Activated naive CD4-positive, alpha-beta T cell treated with anti-CD3 and anti-CD28 coated beads, Interleukin-2, amount 50 U/mL, for 24 hours (primary cell): ENCODE measurements at regions not wholly inside any gene's neighbourhood (a gene's known extent, or its start where the extent isn't known, plus 50 kb on each side); places are given as distances from the start of the nearest gene placed in this dataset.

Source experiments
- H3K27ac Mint-ChIP-seq: one replicate; pipeline ENCODE4 v1.8.0; 2021; ENCODE audit warnings: mild to moderate bottlenecking, mixed read lengths
- H3K27me3 Mint-ChIP-seq: one replicate; pipeline ENCODE4 v1.8.0; 2021; ENCODE audit warnings: mixed read lengths
- H3K36me3 Mint-ChIP-seq: one replicate; pipeline ENCODE4 v1.8.0; 2021; ENCODE audit warnings: mixed read lengths
- H3K4me1 Mint-ChIP-seq: one replicate; pipeline ENCODE4 v1.8.0; 2021; ENCODE audit warnings: mixed read lengths
- H3K4me3 Mint-ChIP-seq: one replicate; pipeline ENCODE4 v1.8.0; 2021; ENCODE audit warnings: mild to moderate bottlenecking, mixed read lengths
- H3K9me3 Mint-ChIP-seq: one replicate; pipeline ENCODE4 v1.8.0; 2021; ENCODE audit warnings: mixed read lengths

- Mint-ChIP-seq H3K27ac (no peak overlapping the region), H3K9me3 (no peaks in the 10 kb centered on the region), H3K4me3 (no peak overlapping the region), H3K36me3 (no peaks in the 10 kb centered on the region), H3K4me1 (no peaks in the 10 kb centered on the region), H3K27me3 (no peaks in the 10 kb centered on the region)
These were observed 119.0 kb downstream of the CCT6B start for GRCh38 chr17:34842235-34842634.

GRCh38 chr17:34841467-34841866, 119.8 kb downstream of the CCT6B start:
- Mint-ChIP-seq H3K4me1 (no peaks in the 10 kb centered on the region), H3K36me3 (no peaks in the 10 kb centered on the region), H3K4me3 (no peak overlapping the region), H3K27ac (peak overlapping the region; percentile 82), H3K27me3 (no peaks in the 10 kb centered on the region), H3K9me3 (no peaks in the 10 kb centered on the region)

GRCh38 chr17:34840750-34841149, 120.5 kb downstream of the CCT6B start:
- no peaks in the 10 kb centered on the region for H3K27me3 Mint-ChIP-seq
- H3K27ac Mint-ChIP-seq = peak overlapping the region; percentile 78

GRCh38 chr17:34837876-34838478, 123.3 kb downstream of the CCT6B start:
- no peaks in the 10 kb centered on the region for H3K27me3 Mint-ChIP-seq
- no peak overlapping the region for H3K27ac Mint-ChIP-seq
- no peaks in the 10 kb centered on the region for H3K4me1 Mint-ChIP-seq
- H3K9me3 Mint-ChIP-seq = no peaks in the 10 kb centered on the region
- no peaks in the 10 kb centered on the region for H3K36me3 Mint-ChIP-seq
- no peak overlapping the region for H3K4me3 Mint-ChIP-seq

More at GRCh38 chr17:34840750-34841149, 120.5 kb downstream of the CCT6B start:
- Mint-ChIP-seq H3K4me3 (peak overlapping the region; percentile 11), H3K36me3 (no peaks in the 10 kb centered on the region), H3K4me1 (no peaks in the 10 kb centered on the region), H3K9me3 (no peaks in the 10 kb centered on the region)

- Mint-ChIP-seq H3K4me3 (no peak overlapping the region), H3K9me3 (no peaks in the 10 kb centered on the region), H3K4me1 (peaks cover 9% of the 10 kb centered on the region), H3K27me3 (no peaks in the 10 kb centered on the region), H3K36me3 (no peaks in the 10 kb centered on the region), H3K27ac (no peak overlapping the region)
These were observed 128.9 kb downstream of the CCT6B start for GRCh38 chr17:34832376-34832775.

- Mint-ChIP-seq H3K27me3 (no peaks in the 10 kb centered on the region), H3K9me3 (no peaks in the 10 kb centered on the region), H3K36me3 (no peaks in the 10 kb centered on the region), H3K27ac (no peak overlapping the region), H3K4me1 (peaks cover 9% of the 10 kb centered on the region), H3K4me3 (no peak overlapping the region)
These were observed 134.3 kb downstream of the CCT6B start for GRCh38 chr17:34827008-34827407.

- H3K9me3 Mint-ChIP-seq = no peaks in the 10 kb centered on the region
- H3K4me3 Mint-ChIP-seq = no peak overlapping the region
- H3K27ac Mint-ChIP-seq = no peak overlapping the region
- no peaks in the 10 kb centered on the region for H3K36me3 Mint-ChIP-seq
- no peaks in the 10 kb centered on the region for H3K27me3 Mint-ChIP-seq
- peaks cover 3% of the 10 kb centered on the region for H3K4me1 Mint-ChIP-seq
These were observed 134.9 kb downstream of the CCT6B start for GRCh38 chr17:34826332-34826731.

- H3K9me3 Mint-ChIP-seq = no peaks in the 10 kb centered on the region
- H3K4me3 Mint-ChIP-seq = no peak overlapping the region
- H3K27me3 Mint-ChIP-seq = no peaks in the 10 kb centered on the region
- H3K27ac Mint-ChIP-seq = no peak overlapping the region
- no peaks in the 10 kb centered on the region for H3K36me3 Mint-ChIP-seq
- H3K4me1 Mint-ChIP-seq = no peaks in the 10 kb centered on the region
These were observed 135.4 kb downstream of the CCT6B start for GRCh38 chr17:34825884-34826283.

GRCh38 chr17:34825102-34825501, 136.2 kb downstream of the CCT6B start:
- no peaks in the 10 kb centered on the region for H3K36me3 Mint-ChIP-seq
- H3K9me3 Mint-ChIP-seq = no peaks in the 10 kb centered on the region
- H3K4me3 Mint-ChIP-seq = no peak overlapping the region
- no peak overlapping the region for H3K27ac Mint-ChIP-seq
- no peaks in the 10 kb centered on the region for H3K4me1 Mint-ChIP-seq
- no peaks in the 10 kb centered on the region for H3K27me3 Mint-ChIP-seq

GRCh38 chr17:34823023-34823422, 138.2 kb downstream of the CCT6B start:
- no peak overlapping the region for H3K27ac Mint-ChIP-seq
- no peaks in the 10 kb centered on the region for H3K36me3 Mint-ChIP-seq
- H3K4me1 Mint-ChIP-seq = no peaks in the 10 kb centered on the region
- no peaks in the 10 kb centered on the region for H3K27me3 Mint-ChIP-seq
- no peak overlapping the region for H3K4me3 Mint-ChIP-seq
- H3K9me3 Mint-ChIP-seq = no peaks in the 10 kb centered on the region

GRCh38 chr17:34822007-34822739, 139.1 kb downstream of the CCT6B start:
- Mint-ChIP-seq H3K36me3 (no peaks in the 10 kb centered on the region), H3K9me3 (no peaks in the 10 kb centered on the region), H3K27me3 (no peaks in the 10 kb centered on the region), H3K27ac (no peak overlapping the region), H3K4me3 (no peak overlapping the region), H3K4me1 (no peaks in the 10 kb centered on the region)

- H3K27me3 Mint-ChIP-seq = no peaks in the 10 kb centered on the region
These were observed 140.3 kb downstream of the CCT6B start for GRCh38 chr17:34820922-34821321.

GRCh38 chr17:34820248-34820801, 140.9 kb downstream of the CCT6B start:
- Mint-ChIP-seq H3K4me1 (no peaks in the 10 kb centered on the region), H3K27ac (no peak overlapping the region), H3K9me3 (no peaks in the 10 kb centered on the region), H3K27me3 (no peaks in the 10 kb centered on the region), H3K36me3 (no peaks in the 10 kb centered on the region), H3K4me3 (no peak overlapping the region)

More at GRCh38 chr17:34820922-34821321, 140.3 kb downstream of the CCT6B start:
- Mint-ChIP-seq H3K36me3 (no peaks in the 10 kb centered on the region), H3K27ac (no peak overlapping the region), H3K4me1 (no peaks in the 10 kb centered on the region), H3K4me3 (no peak overlapping the region), H3K9me3 (no peaks in the 10 kb centered on the region)

GRCh38 chr17:34817252-34818035, 143.8 kb downstream of the CCT6B start:
- H3K4me1 Mint-ChIP-seq = no peaks in the 10 kb centered on the region
- no peaks in the 10 kb centered on the region for H3K9me3 Mint-ChIP-seq

GRCh38 chr17:34816848-34817247, 144.4 kb downstream of the CCT6B start:
- Mint-ChIP-seq H3K4me1 (no peaks in the 10 kb centered on the region), H3K36me3 (no peaks in the 10 kb centered on the region), H3K4me3 (no peak overlapping the region), H3K27ac (no peak overlapping the region), H3K9me3 (no peaks in the 10 kb centered on the region), H3K27me3 (no peaks in the 10 kb centered on the region)

More at GRCh38 chr17:34817252-34818035, 143.8 kb downstream of the CCT6B start:
- Mint-ChIP-seq H3K27ac (no peak overlapping the region), H3K4me3 (no peak overlapping the region), H3K27me3 (no peaks in the 10 kb centered on the region), H3K36me3 (no peaks in the 10 kb centered on the region)

- no peaks in the 10 kb centered on the region for H3K9me3 Mint-ChIP-seq
- no peaks in the 10 kb centered on the region for H3K27me3 Mint-ChIP-seq
- no peak overlapping the region for H3K4me3 Mint-ChIP-seq
- no peaks in the 10 kb centered on the region for H3K4me1 Mint-ChIP-seq
- no peaks in the 10 kb centered on the region for H3K36me3 Mint-ChIP-seq
- H3K27ac Mint-ChIP-seq = no peak overlapping the region
These were observed 148.0 kb downstream of the CCT6B start for GRCh38 chr17:34813290-34813689.
